ENCODE measurements at regions not wholly inside any gene's neighbourhood (a gene's known extent, or its start where the extent isn't known, plus 50 kb on each side); places are given as distances from the start of the nearest gene placed in this dataset.

DNA sequence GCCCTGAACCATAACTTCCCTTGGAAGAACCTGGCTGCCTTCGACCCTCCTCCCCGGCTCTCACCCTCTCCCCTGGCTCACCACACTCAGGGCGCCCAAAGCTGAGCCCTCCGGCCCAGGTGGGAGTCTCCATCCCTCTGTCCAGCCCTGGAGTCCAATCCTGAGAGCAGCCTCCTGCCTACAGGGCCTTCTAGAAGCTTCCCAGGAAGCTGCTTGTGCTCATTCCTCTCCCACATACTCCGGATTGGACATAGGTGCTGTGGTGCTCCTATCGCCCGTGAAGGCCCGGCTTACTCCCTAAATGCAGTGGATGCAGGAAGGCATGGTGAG, 1332.0 kb downstream of the BRD1 start:
- H3K27me3 ChIP-seq, result peaks cover 6 to 75% (median 17%) of the 10 kb centered on the region in 3 donors
- intact Hi-C loops (cut with DNase I; ENCODE audit: low total_unique reads), result no loop called here
- no peak for DNase-seq
- no peaks in the 10 kb centered on the region for H3K9me3 ChIP-seq
- H3K27ac ChIP-seq, result no peak overlapping the region
- H3K4me1 ChIP-seq, result peaks cover 0 to 17% (median 2%) of the 10 kb centered on the region in 4 donors
- TF ChIP-seq EP300 (IDR thresholded peaks at IDR 0.05) (no peak), POLR2A (IDR thresholded peaks at IDR 0.05) (no peak), POLR2AphosphoS5 (IDR thresholded peaks at IDR 0.05) (no peak)
- TF ChIP-seq, protein P1, sequence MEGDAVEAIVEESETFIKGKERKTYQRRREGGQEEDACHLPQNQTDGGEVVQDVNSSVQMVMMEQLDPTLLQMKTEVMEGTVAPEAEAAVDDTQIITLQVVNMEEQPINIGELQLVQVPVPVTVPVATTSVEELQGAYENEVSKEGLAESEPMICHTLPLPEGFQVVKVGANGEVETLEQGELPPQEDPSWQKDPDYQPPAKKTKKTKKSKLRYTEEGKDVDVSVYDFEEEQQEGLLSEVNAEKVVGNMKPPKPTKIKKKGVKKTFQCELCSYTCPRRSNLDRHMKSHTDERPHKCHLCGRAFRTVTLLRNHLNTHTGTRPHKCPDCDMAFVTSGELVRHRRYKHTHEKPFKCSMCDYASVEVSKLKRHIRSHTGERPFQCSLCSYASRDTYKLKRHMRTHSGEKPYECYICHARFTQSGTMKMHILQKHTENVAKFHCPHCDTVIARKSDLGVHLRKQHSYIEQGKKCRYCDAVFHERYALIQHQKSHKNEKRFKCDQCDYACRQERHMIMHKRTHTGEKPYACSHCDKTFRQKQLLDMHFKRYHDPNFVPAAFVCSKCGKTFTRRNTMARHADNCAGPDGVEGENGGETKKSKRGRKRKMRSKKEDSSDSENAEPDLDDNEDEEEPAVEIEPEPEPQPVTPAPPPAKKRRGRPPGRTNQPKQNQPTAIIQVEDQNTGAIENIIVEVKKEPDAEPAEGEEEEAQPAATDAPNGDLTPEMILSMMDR (IDR thresholded peaks at IDR 0.05), result no peak
- no peak overlapping the region for H3K4me3 ChIP-seq
- 80 to 89% (median 84%) methylated on average over 6 to 8 of the region's 8 CpGs for WGBS, 5 donors
- no peaks in the 10 kb centered on the region for H3K36me3 ChIP-seq

- Histone ChIP-seq H3K4me3 (no peak overlapping the region), H3K9me3 (no peaks in the 10 kb centered on the region), H3K27ac (no peak overlapping the region), H3K4me1 (peaks cover 0 to 23% (median 6%) of the 10 kb centered on the region in 4 donors), H3K36me3 (no peaks in the 10 kb centered on the region), H3K27me3 (peaks cover 6 to 75% (median 23%) of the 10 kb centered on the region in 3 donors)
- WGBS, 5 donors, result 80 to 85% (median 84%) methylated on average over 18 to 20 of the region's 20 CpGs
- DNase-seq, result no peak
- no peak for TF ChIP-seq EP300 (IDR thresholded peaks at IDR 0.05)
- TF ChIP-seq, protein P1 (IDR thresholded peaks at IDR 0.05), result no peak
- TF ChIP-seq POLR2A (IDR thresholded peaks at IDR 0.05), result no peak
- TF ChIP-seq POLR2AphosphoS5 (IDR thresholded peaks at IDR 0.05), result no peak
- intact Hi-C loops (cut with DNase I; ENCODE audit: low total_unique reads), result no loop called here
Observed at GRCh38 chr22:48494968-48495750, 1332.5 kb downstream of the BRD1 start.

- DNase-seq, result no peak
- no peaks in the 10 kb centered on the region for H3K36me3 ChIP-seq
- TF ChIP-seq, protein P1 (IDR thresholded peaks at IDR 0.05), result no peak
- TF ChIP-seq POLR2AphosphoS5 (IDR thresholded peaks at IDR 0.05), result no peak
- no peak for TF ChIP-seq POLR2A (IDR thresholded peaks at IDR 0.05)
- TF ChIP-seq EP300 (IDR thresholded peaks at IDR 0.05), result no peak
- WGBS, 5 donors, result 71 to 82% (median 76%) methylated on average over 20 to 21 of the region's 21 CpGs
- peaks cover 0 to 30% (median 14%) of the 10 kb centered on the region in 4 donors for H3K4me1 ChIP-seq
- no peak overlapping the region for H3K27ac ChIP-seq
- intact Hi-C loops (cut with DNase I; ENCODE audit: low total_unique reads), result no loop called here
- H3K4me3 ChIP-seq, result no peak overlapping the region
- no peaks in the 10 kb centered on the region for H3K9me3 ChIP-seq
- H3K27me3 ChIP-seq, result peaks cover 6 to 75% (median 30%) of the 10 kb centered on the region in 3 donors
Observed at GRCh38 chr22:48494256-48494967, 1333.3 kb downstream of the BRD1 start.

DNA sequence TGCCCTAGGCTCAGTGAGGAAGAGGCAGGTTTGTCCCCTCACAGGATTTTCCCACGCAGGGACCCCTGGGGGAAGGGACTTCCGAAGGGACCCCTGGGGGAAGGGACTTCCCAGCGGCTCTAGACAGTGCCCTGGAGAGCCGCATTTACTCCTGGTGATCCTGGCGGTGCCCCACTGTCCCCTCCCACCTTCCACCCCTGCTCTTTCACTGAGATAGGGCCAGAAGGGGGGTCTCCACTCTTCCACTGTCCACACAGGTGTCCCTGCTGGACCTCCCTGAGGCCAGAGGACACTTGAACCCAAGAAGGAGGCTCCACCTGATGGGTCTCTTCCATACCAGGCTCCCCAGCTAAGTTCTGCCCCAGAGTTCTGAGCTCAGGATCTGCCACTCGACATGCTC, 1333.9 kb downstream of the BRD1 start:
- H3K9me3 ChIP-seq, result no peaks in the 10 kb centered on the region
- H3K4me3 ChIP-seq, result no peak overlapping the region
- intact Hi-C loops (cut with DNase I; ENCODE audit: low total_unique reads), result no loop called here
- peaks cover 0 to 34% (median 14%) of the 10 kb centered on the region in 4 donors for H3K4me1 ChIP-seq
- no peaks in the 10 kb centered on the region for H3K36me3 ChIP-seq
- H3K27me3 ChIP-seq, result peaks cover 9 to 73% (median 34%) of the 10 kb centered on the region in 3 donors
- WGBS, 5 donors, result 53 to 71% (median 66%) methylated on average over 6 of the region's 6 CpGs
- no peak for TF ChIP-seq POLR2A (IDR thresholded peaks at IDR 0.05)
- TF ChIP-seq EP300 (IDR thresholded peaks at IDR 0.05), result no peak
- no peak for TF ChIP-seq POLR2AphosphoS5 (IDR thresholded peaks at IDR 0.05)
- TF ChIP-seq, protein P1 (IDR thresholded peaks at IDR 0.05), result no peak
- no peak overlapping the region for H3K27ac ChIP-seq
- DNase-seq, result no peak
